Transverse colon (tissue), 4 donors: ENCODE measurements at regions not wholly inside any gene's neighbourhood (a gene's known extent, or its start where the extent isn't known, plus 50 kb on each side); places are given as distances from the start of the nearest gene placed in this dataset.

Experiments used
- CTCF ChIP-seq, 5 experiments: fragments of 200-600 bp in 3 of 5; fragments of 450-650 bp in 2 of 5; sonication (generic) in 3 of 5; IDR thresholded peaks; 1 replicate in 2 of 5; 2 replicates in 3 of 5; pipeline ENCODE4 v1.5.1; 2016 to 2017; ENCODE audit warnings: antibody characterized with exemption in 5 of 5, inconsistent platforms in 3 of 5, mild to moderate bottlenecking in 2 of 5, moderate library complexity in 1 of 5
- POLR2A ChIP-seq: fragments of 450-650 bp; IDR thresholded peaks from one replicate; pipeline ENCODE4 v1.6.1; 2016; ENCODE audit warnings: antibody characterized with exemption, mild to moderate bottlenecking, moderate library complexity
- POLR2AphosphoS5 ChIP-seq, 3 donors: sonication (generic); formaldehyde crosslinking; IDR thresholded peaks; one replicate each; pipeline ENCODE4 v1.6.1; 2016; ENCODE audit warnings: antibody characterized with exemption in 3 of 3

GRCh38 chr14:61911574-61911973 is 149.4 kb downstream of the SNAPC1 start:
- TF ChIP-seq CTCF (IDR thresholded peaks at IDR 0.05) (no peak), POLR2A (no peak), POLR2AphosphoS5 (IDR thresholded peaks at IDR 0.05) (no peak)
